ENCODE measurements at regions not wholly inside any gene's neighbourhood (a gene's known extent, or its start where the extent isn't known, plus 50 kb on each side); places are given as distances from the start of the nearest gene placed in this dataset.
"Not testable (repeated sequence)": the region's sequence is repeated elsewhere in the genome, so short reads cannot be mapped to it uniquely, and the experiment has no call there.

GRCh38 chr11:71655041-71655440, 72.4 kb upstream of the KRTAP5-11 start:
- H3K4me1 ChIP-seq (ENCODE audit: control insufficient read depth, insufficient read depth, low read length); intact Hi-C loops (cut with micrococcal nuclease; ENCODE audit: unreplicated experiment); H3K27me3 ChIP-seq (ENCODE audit: control insufficient read depth, insufficient read depth, low read length); H3K9me3 ChIP-seq (ENCODE audit: control insufficient read depth, insufficient read depth, low read depth, low read length); H3K36me3 ChIP-seq (ENCODE audit: control insufficient read depth, insufficient read depth, low read length); in situ Hi-C loops (cut with HindIII; ENCODE audit: low pct_unique_long_range_greater_than_20kb, low sequenced_read_pairs); H3K27ac ChIP-seq (ENCODE audit: low read length); H3K4me3 ChIP-seq (ENCODE audit: low read depth in 2 of 2, low read length in 2 of 2); POLR2A ChIA-PET; BruUV-seq (replicated peaks); ATAC-seq; DNase-seq (ENCODE audit: low read depth, low spot score): not testable (repeated sequence)
- CTCF ChIA-PET = interaction anchor here (0.7 kb wide), 1 partner anchor 32 kb away, joined by 3 read pairs; no protein-coding TSS in a partner anchor

GRCh38 chr11:71656513-71656912, 73.8 kb upstream of the KRTAP5-11 start:
- H3K27me3 ChIP-seq (ENCODE audit: control insufficient read depth, insufficient read depth, low read length); H3K4me3 ChIP-seq (ENCODE audit: low read depth in 2 of 2, low read length in 2 of 2); H3K4me1 ChIP-seq (ENCODE audit: control insufficient read depth, insufficient read depth, low read length); in situ Hi-C loops (cut with HindIII; ENCODE audit: low pct_unique_long_range_greater_than_20kb, low sequenced_read_pairs); BruUV-seq (replicated peaks); CTCF ChIA-PET; H3K36me3 ChIP-seq (ENCODE audit: control insufficient read depth, insufficient read depth, low read length); DNase-seq (ENCODE audit: low read depth, low spot score); H3K27ac ChIP-seq (ENCODE audit: low read length); H3K9me3 ChIP-seq (ENCODE audit: control insufficient read depth, insufficient read depth, low read depth, low read length); intact Hi-C loops (cut with micrococcal nuclease; ENCODE audit: unreplicated experiment); ATAC-seq; POLR2A ChIA-PET: not testable (repeated sequence)

GRCh38 chr11:71664941-71665340, 82.3 kb upstream of the KRTAP5-11 start:
- BruUV-seq (replicated peaks); POLR2A ChIA-PET; H3K36me3 ChIP-seq (ENCODE audit: control insufficient read depth, insufficient read depth, low read length); H3K4me1 ChIP-seq (ENCODE audit: control insufficient read depth, insufficient read depth, low read length); CTCF ChIA-PET; in situ Hi-C loops (cut with HindIII; ENCODE audit: low pct_unique_long_range_greater_than_20kb, low sequenced_read_pairs); H3K27me3 ChIP-seq (ENCODE audit: control insufficient read depth, insufficient read depth, low read length); intact Hi-C loops (cut with micrococcal nuclease; ENCODE audit: unreplicated experiment); DNase-seq (ENCODE audit: low read depth, low spot score); H3K4me3 ChIP-seq (ENCODE audit: low read depth in 2 of 2, low read length in 2 of 2); ATAC-seq; H3K27ac ChIP-seq (ENCODE audit: low read length); H3K9me3 ChIP-seq (ENCODE audit: control insufficient read depth, insufficient read depth, low read depth, low read length): not testable (repeated sequence)

- H3K36me3 ChIP-seq (ENCODE audit: control insufficient read depth, insufficient read depth, low read length); H3K4me1 ChIP-seq (ENCODE audit: control insufficient read depth, insufficient read depth, low read length); H3K27ac ChIP-seq (ENCODE audit: low read length); POLR2A ChIA-PET; DNase-seq (ENCODE audit: low read depth, low spot score); in situ Hi-C loops (cut with HindIII; ENCODE audit: low pct_unique_long_range_greater_than_20kb, low sequenced_read_pairs); H3K9me3 ChIP-seq (ENCODE audit: control insufficient read depth, insufficient read depth, low read depth, low read length); ATAC-seq; intact Hi-C loops (cut with micrococcal nuclease; ENCODE audit: unreplicated experiment); CTCF ChIA-PET; H3K27me3 ChIP-seq (ENCODE audit: control insufficient read depth, insufficient read depth, low read length); H3K4me3 ChIP-seq (ENCODE audit: low read depth in 2 of 2, low read length in 2 of 2); BruUV-seq (replicated peaks): not testable (repeated sequence)
Measured at GRCh38 chr11:71698110-71698509, 115.4 kb upstream of the KRTAP5-11 start.

- CTCF ChIA-PET; H3K36me3 ChIP-seq (ENCODE audit: control insufficient read depth, insufficient read depth, low read length); BruUV-seq (replicated peaks); DNase-seq (ENCODE audit: low read depth, low spot score); in situ Hi-C loops (cut with HindIII; ENCODE audit: low pct_unique_long_range_greater_than_20kb, low sequenced_read_pairs); H3K4me3 ChIP-seq (ENCODE audit: low read depth in 2 of 2, low read length in 2 of 2); ATAC-seq; H3K27me3 ChIP-seq (ENCODE audit: control insufficient read depth, insufficient read depth, low read length); H3K27ac ChIP-seq (ENCODE audit: low read length); H3K4me1 ChIP-seq (ENCODE audit: control insufficient read depth, insufficient read depth, low read length); H3K9me3 ChIP-seq (ENCODE audit: control insufficient read depth, insufficient read depth, low read depth, low read length); intact Hi-C loops (cut with micrococcal nuclease; ENCODE audit: unreplicated experiment); POLR2A ChIA-PET: not testable (repeated sequence)
- TF ChIP-seq CTCF (IDR thresholded peaks at IDR 0.05) = peak; percentile 51
Measured at GRCh38 chr11:71698961-71699360, 116.3 kb upstream of the KRTAP5-11 start.

GRCh38 chr11:71701435-71702291, 119.0 kb upstream of the KRTAP5-11 start:
- DNase-seq (ENCODE audit: low read depth, low spot score); H3K27me3 ChIP-seq (ENCODE audit: control insufficient read depth, insufficient read depth, low read length); H3K4me3 ChIP-seq (ENCODE audit: low read depth in 2 of 2, low read length in 2 of 2); H3K4me1 ChIP-seq (ENCODE audit: control insufficient read depth, insufficient read depth, low read length); H3K9me3 ChIP-seq (ENCODE audit: control insufficient read depth, insufficient read depth, low read depth, low read length); in situ Hi-C loops (cut with HindIII; ENCODE audit: low pct_unique_long_range_greater_than_20kb, low sequenced_read_pairs); ATAC-seq; H3K36me3 ChIP-seq (ENCODE audit: control insufficient read depth, insufficient read depth, low read length); H3K27ac ChIP-seq (ENCODE audit: low read length); intact Hi-C loops (cut with micrococcal nuclease; ENCODE audit: unreplicated experiment); POLR2A ChIA-PET; CTCF ChIA-PET; BruUV-seq (replicated peaks): not testable (repeated sequence)

- H3K9me3 ChIP-seq (ENCODE audit: control insufficient read depth, insufficient read depth, low read depth, low read length); H3K36me3 ChIP-seq (ENCODE audit: control insufficient read depth, insufficient read depth, low read length); ATAC-seq; H3K27me3 ChIP-seq (ENCODE audit: control insufficient read depth, insufficient read depth, low read length); H3K4me3 ChIP-seq (ENCODE audit: low read depth in 2 of 2, low read length in 2 of 2); BruUV-seq (replicated peaks); H3K27ac ChIP-seq (ENCODE audit: low read length); DNase-seq (ENCODE audit: low read depth, low spot score); H3K4me1 ChIP-seq (ENCODE audit: control insufficient read depth, insufficient read depth, low read length); intact Hi-C loops (cut with micrococcal nuclease; ENCODE audit: unreplicated experiment); CTCF ChIA-PET; POLR2A ChIA-PET; in situ Hi-C loops (cut with HindIII; ENCODE audit: low pct_unique_long_range_greater_than_20kb, low sequenced_read_pairs): not testable (repeated sequence)
Measured at GRCh38 chr11:71705086-71705737, 122.5 kb upstream of the KRTAP5-11 start.

Measured in Panc1 (cell line).